ENCODE measurements at regions not wholly inside any gene's neighbourhood (a gene's known extent, or its start where the extent isn't known, plus 50 kb on each side); places are given as distances from the start of the nearest gene placed in this dataset.

- H3K4me1 Mint-ChIP-seq: peaks cover 8% of the 10 kb centered on the region
- DNase-seq (ENCODE audit: low read depth, low spot score): no peak
- peaks cover 12% of the 10 kb centered on the region for H3K9me3 Mint-ChIP-seq
- H3K4me3 Mint-ChIP-seq: no peak overlapping the region
- H3K27ac Mint-ChIP-seq (ENCODE audit: unreplicated experiment): no peak overlapping the region
- no peak for TF ChIP-seq CTCF (conservative IDR thresholded peaks at IDR 0.05)
- H3K27me3 Mint-ChIP-seq (ENCODE audit: low read depth): no peaks in the 10 kb centered on the region
- peaks cover 9% of the 10 kb centered on the region for H3K36me3 Mint-ChIP-seq (ENCODE audit: low read depth)
Observed at GRCh38 chr15:45743426-45744235, 108.8 kb downstream of the SQOR start.

- Mint-ChIP-seq H3K36me3 (ENCODE audit: low read depth) (peaks cover 9% of the 10 kb centered on the region), H3K9me3 (peaks cover 12% of the 10 kb centered on the region), H3K27me3 (ENCODE audit: low read depth) (no peaks in the 10 kb centered on the region), H3K4me1 (peaks cover 8% of the 10 kb centered on the region), H3K27ac (ENCODE audit: unreplicated experiment) (no peak overlapping the region), H3K4me3 (no peak overlapping the region)
- TF ChIP-seq CTCF (conservative IDR thresholded peaks at IDR 0.05): no peak
- no peak for DNase-seq (ENCODE audit: low read depth, low spot score)
Observed at GRCh38 chr15:45744236-45744589, 109.4 kb downstream of the SQOR start.

GRCh38 chr15:45747426-45747825, 112.6 kb downstream of the SQOR start:
- Mint-ChIP-seq H3K4me1 (peaks cover 8% of the 10 kb centered on the region), H3K9me3 (no peaks in the 10 kb centered on the region), H3K4me3 (no peak overlapping the region), H3K36me3 (ENCODE audit: low read depth) (peaks cover 3% of the 10 kb centered on the region), H3K27me3 (ENCODE audit: low read depth) (no peaks in the 10 kb centered on the region), H3K27ac (ENCODE audit: unreplicated experiment) (no peak overlapping the region)
- no peak for TF ChIP-seq CTCF (conservative IDR thresholded peaks at IDR 0.05)
- no peak for DNase-seq (ENCODE audit: low read depth, low spot score)

GRCh38 chr15:45751629-45752028, 116.8 kb downstream of the SQOR start:
- H3K9me3 Mint-ChIP-seq: peaks cover 11% of the 10 kb centered on the region
- no peak overlapping the region for H3K4me3 Mint-ChIP-seq
- no peak for DNase-seq (ENCODE audit: low read depth, low spot score)
- TF ChIP-seq CTCF (conservative IDR thresholded peaks at IDR 0.05): no peak
- H3K4me1 Mint-ChIP-seq: peaks cover 8% of the 10 kb centered on the region
- no peak overlapping the region for H3K27ac Mint-ChIP-seq (ENCODE audit: unreplicated experiment)
- peaks cover 7% of the 10 kb centered on the region for H3K36me3 Mint-ChIP-seq (ENCODE audit: low read depth)
- H3K27me3 Mint-ChIP-seq (ENCODE audit: low read depth): no peaks in the 10 kb centered on the region

GRCh38 chr15:45759936-45760335, 125.1 kb downstream of the SQOR start:
- H3K27me3 Mint-ChIP-seq (ENCODE audit: low read depth): no peaks in the 10 kb centered on the region
- no peak for DNase-seq (ENCODE audit: low read depth, low spot score)
- H3K9me3 Mint-ChIP-seq: peaks cover 14% of the 10 kb centered on the region
- peaks cover 17% of the 10 kb centered on the region for H3K4me1 Mint-ChIP-seq
- no peak overlapping the region for H3K27ac Mint-ChIP-seq (ENCODE audit: unreplicated experiment)
- no peak overlapping the region for H3K4me3 Mint-ChIP-seq
- no peak for TF ChIP-seq CTCF (conservative IDR thresholded peaks at IDR 0.05)
- H3K36me3 Mint-ChIP-seq (ENCODE audit: low read depth): peaks cover 12% of the 10 kb centered on the region
